ENCODE measurements at regions not wholly inside any gene's neighbourhood (a gene's known extent, or its start where the extent isn't known, plus 50 kb on each side); places are given as distances from the start of the nearest gene placed in this dataset.

DNA sequence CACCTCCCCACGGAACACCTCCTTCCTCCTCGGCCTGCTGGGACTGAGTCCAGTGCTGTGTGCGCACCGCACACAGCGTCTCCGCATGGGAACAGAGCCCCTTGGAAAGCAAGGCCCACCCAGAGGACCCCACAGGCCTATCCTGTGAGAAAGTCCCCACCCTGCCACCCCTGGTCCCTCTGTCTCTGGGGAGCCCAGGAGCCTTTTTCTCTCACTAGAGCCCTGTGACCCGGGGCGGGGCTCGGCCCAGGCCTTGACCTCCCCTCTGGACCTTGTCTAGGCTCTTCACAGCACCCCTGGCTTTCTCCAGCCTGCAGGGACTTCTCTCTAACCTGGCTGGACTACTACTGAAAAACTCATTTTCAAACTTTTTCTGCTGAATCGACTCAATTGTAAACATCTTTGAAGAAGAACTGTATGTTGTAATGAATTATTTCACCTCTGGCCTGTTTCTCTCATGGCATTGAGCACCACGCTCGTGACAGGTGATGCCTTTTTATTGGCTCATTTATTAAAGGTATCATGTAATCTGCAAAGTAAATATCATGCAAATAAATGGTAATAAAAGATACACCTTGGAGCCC lies 89.2 kb downstream of the IRX1 start:
- DNase-seq (ENCODE audit: low read depth) = no peak

DNA sequence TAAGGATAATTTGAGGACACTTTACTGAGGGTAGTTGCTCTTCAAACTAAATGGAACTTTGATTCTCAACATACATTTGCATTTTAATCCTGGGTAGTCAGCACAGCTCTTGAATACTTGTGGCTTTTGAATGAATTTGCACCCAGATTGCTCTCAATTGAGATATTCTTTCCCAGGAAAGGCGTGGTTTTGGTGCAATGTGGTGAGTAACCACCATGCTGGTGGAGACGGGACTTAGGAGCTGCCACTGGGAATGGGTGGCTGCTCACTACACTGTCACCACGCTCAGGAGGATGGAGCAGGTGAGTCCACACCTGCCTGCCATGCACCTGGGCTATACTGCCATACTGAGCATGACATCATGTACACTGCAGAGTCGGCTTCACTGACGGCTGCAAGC lies 99.2 kb downstream of the IRX1 start:
- H3K4me3 ChIP-seq (ENCODE audit: low read length) = no peak overlapping the region
- no peaks in the 10 kb centered on the region for H3K27me3 ChIP-seq (replicated peaks; ENCODE audit: control insufficient read depth, insufficient read depth, low read length)

More for the DNA sequence above, 89.2 kb downstream of the IRX1 start:
- H3K9ac ChIP-seq (ENCODE audit: low read length) = no peak overlapping the region
- H3K4me1 ChIP-seq (ENCODE audit: control insufficient read depth, insufficient read depth, low read length) = no peaks in the 10 kb centered on the region
- H3K9me3 ChIP-seq (ENCODE audit: control insufficient read depth, low read length) = no peaks in the 10 kb centered on the region
- peaks cover 5% of the 10 kb centered on the region for H3K27me3 ChIP-seq (replicated peaks; ENCODE audit: control insufficient read depth, insufficient read depth, low read length)
- H3K4me3 ChIP-seq (ENCODE audit: low read length) = no peak overlapping the region
- no peaks in the 10 kb centered on the region for H3K36me3 ChIP-seq (ENCODE audit: control insufficient read depth, insufficient read depth, low read length, severe bottlenecking)

DNA sequence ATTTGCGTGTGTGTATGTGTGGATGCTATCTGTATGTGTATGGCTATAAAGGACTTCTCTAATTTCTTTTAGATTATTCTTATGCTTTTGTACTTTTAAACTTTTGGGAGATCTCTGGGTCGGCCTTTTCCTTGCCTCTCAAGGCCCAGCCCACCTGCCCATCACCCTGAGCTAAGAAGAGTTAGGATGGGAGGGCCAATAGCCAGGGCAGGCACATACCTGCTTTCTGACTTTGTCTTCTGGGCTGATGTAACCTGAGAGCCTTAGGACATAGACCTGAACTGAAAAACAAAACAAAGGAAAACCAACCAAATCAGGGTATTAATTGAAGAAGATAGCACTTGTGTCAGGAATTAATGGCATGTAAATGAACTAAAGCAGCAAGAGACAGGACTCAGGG lies 100.2 kb downstream of the IRX1 start:
- no peak for DNase-seq (ENCODE audit: low read depth)
- Histone ChIP-seq H3K36me3 (ENCODE audit: control insufficient read depth, insufficient read depth, low read length, severe bottlenecking) (no peaks in the 10 kb centered on the region), H3K9me3 (ENCODE audit: control insufficient read depth, low read length) (peaks cover 2% of the 10 kb centered on the region), H3K27me3 (replicated peaks; ENCODE audit: control insufficient read depth, insufficient read depth, low read length) (no peaks in the 10 kb centered on the region), H3K4me3 (ENCODE audit: low read length) (no peak overlapping the region), H3K9ac (ENCODE audit: low read length) (no peak overlapping the region), H3K4me1 (ENCODE audit: control insufficient read depth, insufficient read depth, low read length) (no peaks in the 10 kb centered on the region)

More for the DNA sequence above, 99.2 kb downstream of the IRX1 start:
- Histone ChIP-seq H3K9me3 (ENCODE audit: control insufficient read depth, low read length) (peaks cover 2% of the 10 kb centered on the region), H3K36me3 (ENCODE audit: control insufficient read depth, insufficient read depth, low read length, severe bottlenecking) (no peaks in the 10 kb centered on the region), H3K4me1 (ENCODE audit: control insufficient read depth, insufficient read depth, low read length) (no peaks in the 10 kb centered on the region), H3K9ac (ENCODE audit: low read length) (no peak overlapping the region)
- DNase-seq (ENCODE audit: low read depth) = no peak

DNA sequence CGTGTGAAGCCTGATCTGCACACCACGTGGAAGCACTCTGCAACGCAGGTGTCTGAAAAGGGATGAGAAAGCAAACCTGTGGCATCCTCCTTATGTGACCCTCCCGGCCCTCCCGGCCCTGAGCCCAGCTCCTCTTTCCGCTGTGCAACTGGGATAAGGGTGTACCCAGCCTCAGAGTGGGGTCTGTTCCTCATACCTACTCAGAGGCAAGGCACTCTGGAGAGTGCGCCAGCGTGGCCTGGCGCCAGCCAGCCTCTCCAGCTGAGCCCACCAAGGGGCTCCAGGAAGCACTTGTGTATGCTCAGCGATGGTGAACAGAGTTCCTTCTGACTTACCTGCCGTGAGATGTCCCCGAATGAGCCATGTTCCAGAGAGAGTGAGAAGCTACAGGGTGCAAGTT lies 102.8 kb downstream of the IRX1 start:
- Histone ChIP-seq H3K36me3 (ENCODE audit: control insufficient read depth, insufficient read depth, low read length, severe bottlenecking) (no peaks in the 10 kb centered on the region), H3K4me3 (ENCODE audit: low read length) (no peak overlapping the region), H3K27me3 (replicated peaks; ENCODE audit: control insufficient read depth, insufficient read depth, low read length) (no peaks in the 10 kb centered on the region), H3K4me1 (ENCODE audit: control insufficient read depth, insufficient read depth, low read length) (no peaks in the 10 kb centered on the region), H3K9me3 (ENCODE audit: control insufficient read depth, low read length) (peaks cover 2% of the 10 kb centered on the region), H3K9ac (ENCODE audit: low read length) (no peak overlapping the region)
- DNase-seq (ENCODE audit: low read depth) = no peak

DNA sequence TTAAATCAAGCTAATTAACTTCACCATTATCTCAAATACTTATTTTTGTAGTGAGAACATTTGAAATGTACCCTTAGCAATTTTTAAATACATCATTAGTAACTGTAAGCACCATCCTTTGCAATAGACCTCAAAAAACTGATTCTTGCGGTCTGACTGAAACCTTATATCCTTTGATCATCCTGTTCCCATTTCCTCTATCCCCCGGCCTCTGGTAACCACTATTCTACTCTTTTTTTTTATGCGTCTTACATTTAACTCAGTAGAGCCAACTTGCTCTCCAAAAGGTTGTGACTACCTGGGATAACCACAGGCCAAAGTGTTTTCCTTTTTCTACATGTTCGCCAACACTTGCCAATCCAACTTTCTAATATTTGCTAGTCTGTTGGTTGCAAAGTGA lies 106.1 kb downstream of the IRX1 start:
- Histone ChIP-seq H3K9me3 (ENCODE audit: control insufficient read depth, low read length) (no peaks in the 10 kb centered on the region), H3K27me3 (replicated peaks; ENCODE audit: control insufficient read depth, insufficient read depth, low read length) (no peaks in the 10 kb centered on the region), H3K36me3 (ENCODE audit: control insufficient read depth, insufficient read depth, low read length, severe bottlenecking) (no peaks in the 10 kb centered on the region), H3K4me3 (ENCODE audit: low read length) (no peak overlapping the region), H3K4me1 (ENCODE audit: control insufficient read depth, insufficient read depth, low read length) (no peaks in the 10 kb centered on the region), H3K9ac (ENCODE audit: low read length) (no peak overlapping the region)
- no peak for DNase-seq (ENCODE audit: low read depth)

DNA sequence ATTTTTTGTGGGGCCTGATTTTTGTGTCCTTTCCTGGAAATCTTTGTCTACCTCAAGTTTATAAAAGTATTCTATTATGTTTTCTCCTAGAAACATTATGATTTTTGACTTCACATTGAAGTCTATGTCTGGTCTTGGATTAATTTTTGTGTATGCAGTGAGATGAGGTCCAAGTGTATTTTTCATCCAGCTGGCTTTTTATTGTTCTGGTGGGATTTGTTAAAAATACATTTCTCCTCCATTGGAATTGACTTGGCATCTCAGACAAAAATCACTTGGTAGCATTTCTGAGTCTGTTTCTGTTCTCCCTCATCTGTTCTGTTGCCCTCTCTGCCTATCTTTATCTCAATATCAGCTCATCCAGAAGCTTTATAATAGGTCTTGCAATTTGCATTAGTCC lies 109.0 kb downstream of the IRX1 start:
- Histone ChIP-seq H3K4me3 (ENCODE audit: low read length) (no peak overlapping the region), H3K36me3 (ENCODE audit: control insufficient read depth, insufficient read depth, low read length, severe bottlenecking) (no peaks in the 10 kb centered on the region), H3K4me1 (ENCODE audit: control insufficient read depth, insufficient read depth, low read length) (no peaks in the 10 kb centered on the region), H3K9ac (ENCODE audit: low read length) (no peak overlapping the region), H3K9me3 (ENCODE audit: control insufficient read depth, low read length) (no peaks in the 10 kb centered on the region), H3K27me3 (replicated peaks; ENCODE audit: control insufficient read depth, insufficient read depth, low read length) (no peaks in the 10 kb centered on the region)
- no peak for DNase-seq (ENCODE audit: low read depth)

DNA sequence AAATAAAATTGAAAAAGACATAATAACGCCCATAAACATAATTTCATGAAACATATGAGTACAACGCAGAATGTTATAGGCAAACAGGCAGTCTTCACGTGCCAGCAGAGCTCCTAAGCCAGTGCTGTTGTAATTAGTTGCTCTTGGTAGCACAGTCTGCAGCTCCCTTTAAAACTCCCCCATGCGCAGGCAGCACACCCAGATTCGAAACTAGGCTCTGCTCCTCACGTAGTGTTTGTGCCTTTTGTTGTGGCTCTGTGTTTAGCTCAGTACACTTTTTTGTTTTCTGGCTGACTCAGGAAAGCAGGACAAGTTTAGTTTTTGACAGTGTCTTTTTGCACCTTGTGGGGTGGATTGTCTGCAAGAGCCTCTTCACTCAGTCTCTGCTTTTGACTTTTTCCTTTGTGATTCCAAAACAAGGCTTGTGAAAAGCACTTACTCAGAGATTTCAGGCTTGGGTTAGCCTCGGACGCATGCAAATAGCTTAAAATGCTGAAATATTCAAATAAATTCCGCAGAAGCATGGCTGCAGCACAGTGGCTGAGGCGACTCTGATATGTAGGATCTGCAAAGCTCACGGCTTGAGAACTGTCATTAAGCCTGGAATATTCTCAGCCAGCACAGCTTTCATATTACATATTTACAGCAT lies 113.6 kb downstream of the IRX1 start:
- Histone ChIP-seq H3K36me3 (ENCODE audit: control insufficient read depth, insufficient read depth, low read length, severe bottlenecking) (no peaks in the 10 kb centered on the region), H3K9me3 (ENCODE audit: control insufficient read depth, low read length) (no peaks in the 10 kb centered on the region), H3K9ac (ENCODE audit: low read length) (no peak overlapping the region), H3K4me1 (ENCODE audit: control insufficient read depth, insufficient read depth, low read length) (no peaks in the 10 kb centered on the region), H3K27me3 (replicated peaks; ENCODE audit: control insufficient read depth, insufficient read depth, low read length) (no peaks in the 10 kb centered on the region), H3K4me3 (ENCODE audit: low read length) (no peak overlapping the region)
- no peak for DNase-seq (ENCODE audit: low read depth)

DNA sequence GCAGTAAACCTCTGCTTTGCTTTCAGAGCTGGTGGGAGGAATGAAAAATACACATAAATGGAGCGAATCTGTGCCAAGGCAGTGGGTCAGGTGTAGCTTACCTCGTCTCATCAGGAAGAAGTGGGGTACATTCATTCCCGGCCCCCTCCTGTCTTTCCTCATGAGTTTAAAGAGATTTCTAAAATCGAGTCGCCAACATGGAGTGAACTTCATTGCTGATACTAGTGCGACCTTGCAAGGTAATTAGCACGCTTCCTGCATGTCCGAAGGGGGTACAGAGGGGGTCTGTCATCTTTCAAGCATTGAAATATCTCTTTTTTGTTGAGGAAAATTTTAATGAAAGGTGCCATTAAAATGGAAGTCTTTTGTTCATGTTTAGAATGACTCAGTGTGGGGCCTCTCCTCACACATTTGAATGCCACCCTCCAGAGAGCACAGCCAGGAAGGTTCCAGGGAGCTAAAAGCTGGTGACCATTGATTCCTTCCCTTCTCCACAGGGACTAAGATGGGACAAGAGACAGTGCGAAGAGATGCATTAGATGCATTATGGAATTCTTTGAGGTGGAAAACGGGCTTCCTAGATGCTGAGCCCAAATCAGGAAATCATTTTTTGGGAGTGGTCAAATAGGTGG lies 114.2 kb downstream of the IRX1 start:
- Histone ChIP-seq H3K36me3 (ENCODE audit: control insufficient read depth, insufficient read depth, low read length, severe bottlenecking) (no peaks in the 10 kb centered on the region), H3K4me3 (ENCODE audit: low read length) (no peak overlapping the region), H3K9me3 (ENCODE audit: control insufficient read depth, low read length) (no peaks in the 10 kb centered on the region), H3K27me3 (replicated peaks; ENCODE audit: control insufficient read depth, insufficient read depth, low read length) (no peaks in the 10 kb centered on the region), H3K9ac (ENCODE audit: low read length) (no peak overlapping the region), H3K4me1 (ENCODE audit: control insufficient read depth, insufficient read depth, low read length) (peaks cover 3% of the 10 kb centered on the region)
- no peak for DNase-seq (ENCODE audit: low read depth)

DNA sequence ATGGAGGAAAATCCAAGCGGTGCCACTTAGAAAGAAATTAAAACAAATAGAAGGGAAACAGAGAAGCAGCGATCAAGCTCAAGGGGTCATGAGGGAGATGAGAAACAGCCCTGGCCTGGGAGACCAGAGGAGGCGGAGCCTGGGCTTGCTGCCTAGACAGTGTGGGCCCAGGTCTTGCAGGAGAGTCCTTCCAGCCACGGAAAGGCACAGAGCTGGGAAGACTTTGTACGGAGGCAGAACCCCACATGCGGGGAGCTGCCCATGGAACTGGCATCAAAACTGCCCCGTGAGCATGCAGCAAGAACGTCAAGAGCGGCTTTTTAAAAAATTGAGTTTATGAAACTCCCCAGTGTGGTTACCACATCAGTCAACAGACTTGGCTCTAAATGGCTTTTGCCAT lies 119.4 kb downstream of the IRX1 start:
- peaks cover 4% of the 10 kb centered on the region for H3K4me1 ChIP-seq (ENCODE audit: control insufficient read depth, insufficient read depth, low read length)
- no peaks in the 10 kb centered on the region for H3K36me3 ChIP-seq (ENCODE audit: control insufficient read depth, insufficient read depth, low read length, severe bottlenecking)
- H3K27me3 ChIP-seq (replicated peaks; ENCODE audit: control insufficient read depth, insufficient read depth, low read length) = no peaks in the 10 kb centered on the region
- no peak overlapping the region for H3K4me3 ChIP-seq (ENCODE audit: low read length)
- H3K9me3 ChIP-seq (ENCODE audit: control insufficient read depth, low read length) = no peaks in the 10 kb centered on the region
- H3K9ac ChIP-seq (ENCODE audit: low read length) = no peak overlapping the region
- no peak for DNase-seq (ENCODE audit: low read depth)

DNA sequence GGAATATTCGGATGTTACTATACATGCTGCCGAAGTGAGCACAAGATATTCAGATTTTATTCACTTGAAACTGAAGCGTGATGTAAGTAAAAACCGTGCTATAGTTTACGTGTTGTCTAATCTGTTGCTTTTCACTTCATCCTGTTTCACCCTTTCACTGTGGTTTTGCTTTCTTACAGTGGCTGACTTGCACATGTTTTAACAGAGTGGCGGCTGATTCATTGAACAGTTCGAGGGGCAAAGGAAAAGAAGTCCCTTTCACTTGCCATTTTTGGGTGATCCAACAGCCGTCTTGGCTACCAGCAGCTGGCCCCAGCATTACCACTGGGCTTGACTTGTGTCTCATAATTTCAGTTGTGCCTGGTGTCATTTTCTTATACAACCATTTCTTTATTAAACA lies 134.0 kb downstream of the IRX1 start:
- H3K9me3 ChIP-seq (ENCODE audit: control insufficient read depth, low read length) = no peaks in the 10 kb centered on the region
- no peaks in the 10 kb centered on the region for H3K36me3 ChIP-seq (ENCODE audit: control insufficient read depth, insufficient read depth, low read length, severe bottlenecking)
- H3K9ac ChIP-seq (ENCODE audit: low read length) = no peak overlapping the region
- H3K4me1 ChIP-seq (ENCODE audit: control insufficient read depth, insufficient read depth, low read length) = no peaks in the 10 kb centered on the region
- DNase-seq (ENCODE audit: low read depth) = no peak
- H3K4me3 ChIP-seq (ENCODE audit: low read length) = no peak overlapping the region
- no peaks in the 10 kb centered on the region for H3K27me3 ChIP-seq (replicated peaks; ENCODE audit: control insufficient read depth, insufficient read depth, low read length)

DNA sequence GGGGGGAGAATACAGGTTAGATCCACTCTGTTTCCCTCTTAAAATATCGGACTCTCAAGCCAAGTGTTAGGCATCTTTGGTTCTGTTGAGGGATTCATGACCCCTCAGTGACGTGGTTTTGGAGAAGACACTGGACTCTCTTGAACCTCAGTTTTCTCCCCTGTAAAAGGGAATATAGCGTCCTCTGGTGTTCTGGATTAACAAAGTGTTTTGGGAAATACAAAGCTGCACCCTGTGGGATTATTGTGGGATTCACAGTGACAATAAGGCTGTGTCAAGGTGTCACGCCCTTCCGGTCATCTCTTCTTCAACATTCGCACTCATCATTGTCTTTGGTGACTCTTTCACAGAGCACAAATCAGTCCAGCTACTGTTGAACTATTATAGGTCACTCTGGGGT lies 139.0 kb downstream of the IRX1 start:
- Histone ChIP-seq H3K9me3 (ENCODE audit: control insufficient read depth, low read length) (no peaks in the 10 kb centered on the region), H3K27me3 (replicated peaks; ENCODE audit: control insufficient read depth, insufficient read depth, low read length) (no peaks in the 10 kb centered on the region), H3K4me3 (ENCODE audit: low read length) (no peak overlapping the region), H3K36me3 (ENCODE audit: control insufficient read depth, insufficient read depth, low read length, severe bottlenecking) (no peaks in the 10 kb centered on the region), H3K9ac (ENCODE audit: low read length) (no peak overlapping the region), H3K4me1 (ENCODE audit: control insufficient read depth, insufficient read depth, low read length) (no peaks in the 10 kb centered on the region)
- no peak for DNase-seq (ENCODE audit: low read depth)

All from adipocyte (in vitro differentiated cells).